NCI-H1105 treated with DMSO at 0.1 percent for 48 hours (cell line): ENCODE measurements at regions not wholly inside any gene's neighbourhood (a gene's known extent, or its start where the extent isn't known, plus 50 kb on each side); places are given as distances from the start of the nearest gene placed in this dataset.
"Not testable (repeated sequence)": the region's sequence is repeated elsewhere in the genome, so short reads cannot be mapped to it uniquely, and the experiment has no call there.

Experiments
- DNase-seq: peaks from one replicate; lab custom pipeline; 2025; lab: John Stamatoyannopoulos, UW

GRCh38 chr6:87757792-87758191 lies 55.8 kb upstream of the AKIRIN2 start:
- DNase-seq = no peak

DNA sequence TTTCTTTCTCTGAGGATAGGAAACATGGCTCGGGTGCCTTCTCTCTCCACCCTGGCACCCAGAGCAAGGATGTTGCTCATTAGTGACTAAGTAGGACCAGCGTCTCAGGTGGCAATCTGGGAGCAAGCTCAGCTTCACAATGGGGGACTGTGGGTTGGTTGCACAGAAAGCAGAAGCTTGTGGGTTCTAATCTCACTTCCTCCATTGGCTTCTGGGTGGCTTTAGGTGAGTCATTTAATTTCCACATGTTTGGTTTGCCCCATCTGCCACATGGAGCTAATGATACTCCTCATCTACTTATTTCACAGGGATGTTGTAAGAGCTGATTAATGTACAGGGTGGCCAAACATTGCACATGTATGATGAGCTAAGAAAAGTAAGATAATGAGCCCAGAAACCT lies 54.8 kb upstream of the AKIRIN2 start:
- DNase-seq = no peak

DNA sequence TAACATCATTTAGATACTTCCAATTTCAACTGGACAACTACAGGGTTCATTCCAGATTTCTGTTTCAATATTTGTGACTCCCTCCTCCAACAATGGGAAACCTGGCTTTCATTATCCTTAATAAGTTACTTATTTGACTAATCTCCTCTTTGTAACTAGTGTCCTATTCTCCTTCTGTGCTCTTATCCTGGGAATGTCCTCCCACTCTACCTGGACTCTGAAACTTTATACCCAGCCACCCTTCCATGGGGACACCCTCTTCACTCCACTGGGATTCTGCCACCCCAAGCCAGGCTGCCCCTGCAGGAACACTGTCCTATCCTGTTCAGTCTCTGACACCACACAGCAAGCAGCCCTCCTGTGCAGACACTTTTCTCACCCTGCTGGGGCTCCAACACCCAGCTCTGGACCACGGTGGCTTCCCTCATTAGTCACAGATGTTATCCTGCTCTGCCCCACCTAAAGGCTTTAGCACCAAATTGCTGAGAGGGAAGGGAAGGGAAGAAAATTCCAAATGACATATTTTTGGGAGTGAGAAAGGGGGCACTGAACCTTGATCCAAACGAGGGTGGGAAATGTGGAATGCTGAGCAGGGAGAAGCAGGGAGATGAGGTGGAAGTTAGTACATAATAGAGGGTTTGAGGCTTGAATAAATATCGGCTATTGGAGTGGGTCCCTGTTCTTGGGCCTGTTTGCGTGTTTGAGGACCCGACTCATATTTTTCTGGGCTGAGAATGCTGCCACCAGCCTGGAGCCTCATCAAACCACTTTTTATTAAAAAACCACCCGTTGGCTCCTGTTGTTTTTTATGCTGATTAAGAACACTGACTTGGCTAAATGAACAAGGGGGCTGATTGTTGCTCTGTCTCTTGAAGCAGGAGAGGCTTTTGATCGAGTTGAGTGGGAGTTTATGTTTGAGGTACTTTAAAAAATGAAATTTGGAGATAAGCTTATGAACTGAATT lies 54.0 kb upstream of the AKIRIN2 start:
- no peak for DNase-seq

DNA sequence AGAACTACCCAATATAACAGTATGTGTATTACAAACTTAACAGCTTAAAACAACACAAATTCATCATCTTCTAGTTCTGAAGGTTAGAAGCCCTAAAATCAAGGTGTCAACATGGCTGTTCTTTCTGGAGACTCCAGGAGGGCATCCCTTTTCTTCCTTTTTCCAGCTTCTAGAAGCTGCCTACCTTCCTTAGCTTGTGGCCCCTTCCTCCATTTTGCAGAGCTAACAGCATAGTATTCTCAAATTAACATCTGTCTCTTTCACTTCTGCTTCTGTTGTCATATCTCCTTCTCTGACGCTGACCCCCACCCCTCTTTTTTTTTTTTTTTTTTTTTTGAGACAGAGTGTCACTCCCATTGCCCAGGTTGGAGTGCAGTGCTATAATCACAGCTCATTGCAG lies 52.8 kb upstream of the AKIRIN2 start:
- no peak for DNase-seq

DNA sequence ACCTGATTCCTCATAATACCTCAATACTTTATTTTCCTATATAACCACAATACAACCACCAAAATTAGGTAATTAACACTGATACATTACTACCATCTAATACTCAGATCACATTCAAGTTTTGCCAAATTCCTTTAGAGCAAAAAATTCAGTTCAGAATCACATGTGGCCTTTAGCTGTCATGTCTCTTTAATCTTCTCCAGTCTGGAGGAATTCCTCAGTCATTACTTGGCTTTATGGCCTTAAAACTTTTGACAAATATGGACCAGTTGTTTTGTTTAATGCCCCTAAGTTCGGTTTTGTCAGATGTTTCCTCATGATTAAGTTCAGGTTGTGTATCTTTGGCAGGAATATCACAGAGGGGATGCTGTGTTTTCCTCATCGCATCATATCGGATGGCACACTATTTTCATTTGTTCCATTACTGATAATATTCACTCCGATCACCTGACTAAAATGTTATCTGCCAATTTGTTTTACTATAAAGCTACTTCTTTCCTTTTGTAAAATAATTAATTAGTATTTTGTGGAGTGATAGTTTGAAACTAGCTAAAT lies 51.2 kb upstream of the AKIRIN2 start:
- DNase-seq = no peak

- not testable (repeated sequence) for DNase-seq
Observed at GRCh38 chr6:87752503-87752902, 50.5 kb upstream of the AKIRIN2 start.
